Thyroid gland (tissue), 4 donors: ENCODE measurements at regions not wholly inside any gene's neighbourhood (a gene's known extent, or its start where the extent isn't known, plus 50 kb on each side); places are given as distances from the start of the nearest gene placed in this dataset.

ENCODE experiments used
- DNase-seq, 2 donors: peaks; one replicate each; pipeline ENCODE4 v3.0.0-alpha.2; 2019
- H3K27ac ChIP-seq, 3 donors: fragments of 200-600 bp; sonication (generic); 1 replicate in 2 of 3; 2 replicates in 1 of 3; pipeline ENCODE4 v1.5.1; 2016 to 2019; ENCODE audit warnings: mild to moderate bottlenecking in 1 of 3, moderate library complexity in 1 of 3
- H3K27me3 ChIP-seq: fragments of 200-600 bp; sonication (generic); one replicate; pipeline ENCODE4 v1.5.1; 2019
- H3K36me3 ChIP-seq, 2 donors: fragments of 200-600 bp; sonication (generic); one replicate each; pipeline ENCODE4 v1.5.1; 2016 to 2019
- H3K4me1 ChIP-seq, 2 donors: fragments of 200-600 bp; sonication (generic); one replicate each; pipeline ENCODE4 v1.5.1; 2017 to 2019
- H3K4me3 ChIP-seq, 3 donors: fragments of 200-600 bp; sonication (generic); replicated peaks in 1 of 3; 1 replicate in 2 of 3; 2 replicates in 1 of 3; pipeline ENCODE4 v1.5.1; 2016; ENCODE audit warnings: mild to moderate bottlenecking in 1 of 3
- H3K9me3 ChIP-seq: fragments of 200-600 bp; sonication (generic); one replicate; pipeline ENCODE4 v1.5.1; 2017
- POLR2A ChIP-seq, 2 donors: fragments of 450-650 bp; IDR thresholded peaks; one replicate each; pipeline ENCODE4 v1.6.1; 2017; ENCODE audit warnings: antibody characterized with exemption in 2 of 2, mild to moderate bottlenecking in 2 of 2, moderate library complexity in 1 of 2
- WGBS, 2 donors: methylation state at CpG; one replicate each; pipeline ENCODE4 v1.1.5; 2017; 5-methylcytosine and 5-hydroxymethylcytosine counted together
- intact Hi-C: fragments of 100-400 bp; cut with DNase I; formaldehyde crosslinking; loops from one replicate; pipeline ENCODE4 v1.15.1; 2023
- TF ChIP-seq, protein P1 (sequence below), 6 experiments: fragments of 200-600 bp in 3 of 6; fragments of 450-650 bp in 3 of 6; sonication (generic) in 3 of 6; IDR thresholded peaks; one replicate each; pipeline ENCODE4 v1.5.1; 2016 to 2019; ENCODE audit warnings: antibody characterized with exemption in 6 of 6, mild to moderate bottlenecking in 2 of 6, inconsistent platforms in 1 of 6, moderate library complexity in 1 of 6

DNA sequence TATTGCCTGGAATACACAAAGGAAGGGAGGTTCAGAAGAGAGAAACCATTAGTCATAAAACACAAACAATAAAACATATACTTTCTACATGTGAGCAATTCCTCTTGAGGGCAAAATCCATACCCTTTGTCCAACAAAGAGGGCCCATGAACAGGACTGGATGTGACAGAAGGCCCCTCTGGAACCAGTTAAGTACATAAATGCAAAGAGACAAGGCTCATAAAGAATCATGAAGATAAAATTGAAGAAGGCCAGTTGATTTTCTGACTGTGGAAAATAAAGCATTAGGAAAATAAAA is 58.3 kb upstream of the CPOX start:
- H3K36me3 ChIP-seq: no peaks in the 10 kb centered on the region
- intact Hi-C loops: no loop called here
- no peak for DNase-seq
- no peaks in the 10 kb centered on the region for H3K9me3 ChIP-seq
- no peak overlapping the region for H3K27ac ChIP-seq
- no peaks in the 10 kb centered on the region for H3K27me3 ChIP-seq
- no peak overlapping the region for H3K4me3 ChIP-seq
- H3K4me1 ChIP-seq: no peaks in the 10 kb centered on the region
- no peak for TF ChIP-seq POLR2A (IDR thresholded peaks at IDR 0.05)
- TF ChIP-seq, protein P1, sequence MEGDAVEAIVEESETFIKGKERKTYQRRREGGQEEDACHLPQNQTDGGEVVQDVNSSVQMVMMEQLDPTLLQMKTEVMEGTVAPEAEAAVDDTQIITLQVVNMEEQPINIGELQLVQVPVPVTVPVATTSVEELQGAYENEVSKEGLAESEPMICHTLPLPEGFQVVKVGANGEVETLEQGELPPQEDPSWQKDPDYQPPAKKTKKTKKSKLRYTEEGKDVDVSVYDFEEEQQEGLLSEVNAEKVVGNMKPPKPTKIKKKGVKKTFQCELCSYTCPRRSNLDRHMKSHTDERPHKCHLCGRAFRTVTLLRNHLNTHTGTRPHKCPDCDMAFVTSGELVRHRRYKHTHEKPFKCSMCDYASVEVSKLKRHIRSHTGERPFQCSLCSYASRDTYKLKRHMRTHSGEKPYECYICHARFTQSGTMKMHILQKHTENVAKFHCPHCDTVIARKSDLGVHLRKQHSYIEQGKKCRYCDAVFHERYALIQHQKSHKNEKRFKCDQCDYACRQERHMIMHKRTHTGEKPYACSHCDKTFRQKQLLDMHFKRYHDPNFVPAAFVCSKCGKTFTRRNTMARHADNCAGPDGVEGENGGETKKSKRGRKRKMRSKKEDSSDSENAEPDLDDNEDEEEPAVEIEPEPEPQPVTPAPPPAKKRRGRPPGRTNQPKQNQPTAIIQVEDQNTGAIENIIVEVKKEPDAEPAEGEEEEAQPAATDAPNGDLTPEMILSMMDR (IDR thresholded peaks at IDR 0.05): no peak

DNA sequence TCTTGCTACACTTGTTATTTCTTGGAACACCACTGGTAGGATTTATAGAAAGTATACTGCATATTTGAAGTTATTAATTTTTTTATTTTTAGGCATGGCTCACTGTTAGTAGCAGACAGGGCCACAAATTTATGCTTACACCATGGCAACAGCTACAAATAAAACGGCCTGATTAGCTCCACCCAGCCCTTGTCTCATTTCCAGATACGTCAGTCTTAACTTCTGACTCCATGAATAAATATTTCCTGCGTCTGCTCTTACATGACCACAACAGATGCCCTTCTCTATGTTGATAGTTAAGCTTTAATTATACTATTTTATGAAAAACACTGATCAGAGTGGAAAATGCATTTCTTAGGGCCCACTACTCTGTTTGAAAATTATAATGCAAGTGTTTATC is 62.3 kb upstream of the CPOX start:
- Histone ChIP-seq H3K36me3 (no peaks in the 10 kb centered on the region), H3K9me3 (no peaks in the 10 kb centered on the region), H3K27me3 (no peaks in the 10 kb centered on the region), H3K27ac (no peak overlapping the region), H3K4me3 (no peak overlapping the region), H3K4me1 (no peaks in the 10 kb centered on the region)
- no peak for TF ChIP-seq POLR2A (IDR thresholded peaks at IDR 0.05)
- TF ChIP-seq, protein P1 (IDR thresholded peaks at IDR 0.05): no peak
- 72 to 83% methylated on average over 3 of the region's 3 CpGs for WGBS, 2 donors
- intact Hi-C loops: no loop called here
- no peak for DNase-seq

DNA sequence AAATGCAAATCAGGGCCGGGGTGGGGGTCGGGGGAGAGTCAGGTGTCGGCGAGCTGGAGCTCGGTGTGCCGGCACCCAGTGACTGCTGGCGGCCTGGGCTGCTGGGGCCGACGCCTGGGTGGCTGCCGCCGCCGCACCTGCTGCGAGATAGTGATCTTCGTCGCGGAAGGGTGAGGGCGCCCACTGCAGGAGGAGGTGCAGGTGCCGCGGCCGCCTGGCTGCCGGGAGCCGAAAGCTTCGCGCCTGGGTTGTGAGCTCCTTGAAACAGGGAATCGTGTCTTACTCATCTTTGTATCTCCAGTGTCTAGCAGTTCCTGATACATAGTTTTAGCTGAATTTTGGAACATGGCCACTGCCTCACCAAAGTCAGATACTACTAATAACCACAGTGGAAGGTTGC is 64.0 kb upstream of the CPOX start:
- intact Hi-C loops: no loop called here
- H3K9me3 ChIP-seq: no peaks in the 10 kb centered on the region
- peak; percentile 44 to 56 for DNase-seq
- no peaks in the 10 kb centered on the region for H3K4me1 ChIP-seq
- no peaks in the 10 kb centered on the region for H3K36me3 ChIP-seq
- 4 to 8% methylated on average over 14 to 23 of the region's 25 CpGs for WGBS, 2 donors
- no peak for TF ChIP-seq POLR2A (IDR thresholded peaks at IDR 0.05)
- TF ChIP-seq, protein P1 (IDR thresholded peaks at IDR 0.05): peak in 2 of 6 experiments; percentile 31 to 47
- no peak overlapping the region for H3K4me3 ChIP-seq
- H3K27ac ChIP-seq: no peak overlapping the region
- no peaks in the 10 kb centered on the region for H3K27me3 ChIP-seq

DNA sequence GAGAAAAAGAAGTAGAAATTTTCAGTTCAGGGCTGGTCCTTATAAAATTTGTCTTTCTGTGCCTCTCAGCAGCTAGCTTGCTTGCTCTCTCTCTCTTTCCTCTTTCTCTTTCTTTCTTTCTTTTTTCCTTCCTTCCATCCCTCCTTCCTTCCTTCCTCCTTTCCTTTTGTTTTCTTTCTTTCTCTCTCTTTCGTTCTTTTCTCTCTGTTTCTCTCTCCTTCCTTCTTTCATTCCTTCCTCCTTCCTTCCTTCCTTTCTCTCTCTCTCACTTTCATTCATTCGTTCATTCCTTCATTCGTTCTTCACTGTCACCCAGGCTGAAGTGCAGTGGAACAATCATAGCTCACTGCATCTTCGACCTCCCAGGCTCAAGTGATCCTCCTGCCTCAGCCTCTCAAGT is 69.3 kb upstream of the CPOX start:
- Histone ChIP-seq H3K27me3 (no peaks in the 10 kb centered on the region), H3K27ac (no peak overlapping the region), H3K9me3 (no peaks in the 10 kb centered on the region), H3K4me1 (no peaks in the 10 kb centered on the region), H3K36me3 (no peaks in the 10 kb centered on the region), H3K4me3 (no peak overlapping the region)
- intact Hi-C loops: no loop called here
- DNase-seq: no peak
- WGBS, 2 donors: 84 to 85% methylated on average over 4 of the region's 4 CpGs
- TF ChIP-seq, protein P1 (IDR thresholded peaks at IDR 0.05): no peak
- TF ChIP-seq POLR2A (IDR thresholded peaks at IDR 0.05): no peak

DNA sequence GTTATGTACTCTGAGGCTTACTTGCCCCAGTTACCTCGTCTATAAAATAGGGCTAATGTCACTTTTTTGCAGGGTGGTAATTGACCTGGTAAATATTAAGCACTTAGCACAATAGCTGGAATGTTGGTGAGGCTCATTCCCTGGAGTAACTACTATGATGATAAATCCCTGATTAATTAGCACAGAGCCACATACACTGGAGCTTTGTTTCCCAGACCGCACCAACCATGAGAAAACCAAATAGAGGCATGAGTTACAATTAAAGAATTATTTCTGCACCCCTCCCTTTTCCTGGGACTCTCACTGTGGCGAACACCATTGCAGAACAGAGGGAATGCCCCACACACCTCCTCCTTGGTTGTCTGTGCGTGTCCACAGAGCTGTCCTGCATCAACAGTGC is 76.6 kb upstream of the CPOX start:
- no peak for DNase-seq
- Histone ChIP-seq H3K27me3 (no peaks in the 10 kb centered on the region), H3K27ac (no peak overlapping the region), H3K9me3 (no peaks in the 10 kb centered on the region), H3K36me3 (no peaks in the 10 kb centered on the region), H3K4me3 (no peak overlapping the region), H3K4me1 (no peaks in the 10 kb centered on the region)
- intact Hi-C loops: no loop called here
- 75 to 80% methylated on average over 4 of the region's 4 CpGs for WGBS, 2 donors
- TF ChIP-seq, protein P1 (IDR thresholded peaks at IDR 0.05): no peak
- no peak for TF ChIP-seq POLR2A (IDR thresholded peaks at IDR 0.05)
